Body of pancreas (tissue), 4 donors: ENCODE measurements at regions not wholly inside any gene's neighbourhood (a gene's known extent, or its start where the extent isn't known, plus 50 kb on each side); places are given as distances from the start of the nearest gene placed in this dataset.

Experiments used
- CTCF ChIP-seq, 7 experiments: fragments of 450-650 bp in 4 of 7; fragments of 200-600 bp in 3 of 7; sonication (generic) in 3 of 7; IDR thresholded peaks; one replicate each; pipeline ENCODE4 v1.5.1; 2016 to 2019; ENCODE audit warnings: antibody characterized with exemption in 7 of 7
- POLR2A ChIP-seq, 3 donors: fragments of 450-650 bp; IDR thresholded peaks; one replicate each; pipeline ENCODE4 v1.6.1; 2016; ENCODE audit warnings: antibody characterized with exemption in 3 of 3, mild to moderate bottlenecking in 2 of 3

- no peak for TF ChIP-seq CTCF (IDR thresholded peaks at IDR 0.05)
- no peak for TF ChIP-seq POLR2A (IDR thresholded peaks at IDR 0.05)
Measured at GRCh38 chr12:93158065-93158843, 219.5 kb upstream of the NUDT4 start.
